Osteoblast (primary cell): ENCODE measurements at regions not wholly inside any gene's neighbourhood (a gene's known extent, or its start where the extent isn't known, plus 50 kb on each side); places are given as distances from the start of the nearest gene placed in this dataset.

Source experiments
- DNase-seq: peaks from one replicate; pipeline ENCODE4 v3.0.0; 2011; ENCODE audit warnings: low spot score, mixed read lengths; ENCODE audit not compliant: insufficient read length; ENCODE audit errors: missing footprints
- H2AFZ ChIP-seq: 2 replicates; pipeline ENCODE4 v1.6.0; 2011; ENCODE audit warnings: mild to moderate bottlenecking, low read length
- H3K27ac ChIP-seq: 2 replicates; pipeline ENCODE4 v1.5.1; 2011; ENCODE audit warnings: mild to moderate bottlenecking, low read depth, low read length, moderate library complexity
- H3K27me3 ChIP-seq: 2 replicates; pipeline ENCODE4 v1.6.0; 2012; ENCODE audit warnings: mild to moderate bottlenecking, control low read depth, inconsistent platforms, low read length, moderate library complexity; ENCODE audit not compliant: insufficient read depth
- H3K36me3 ChIP-seq: 2 replicates; pipeline ENCODE4 v1.5.1; 2011; ENCODE audit warnings: mild to moderate bottlenecking, low read length, control low read depth, moderate library complexity; ENCODE audit not compliant: insufficient read depth
- H3K4me1 ChIP-seq: 2 replicates; pipeline ENCODE4 v1.5.1; 2011; ENCODE audit warnings: mild to moderate bottlenecking, low read length, control low read depth, moderate library complexity; ENCODE audit not compliant: insufficient read depth
- H3K4me2 ChIP-seq: 2 replicates; pipeline ENCODE4 v1.6.0; 2011; ENCODE audit warnings: mild to moderate bottlenecking, low read length; ENCODE audit not compliant: insufficient read depth
- H3K4me3 ChIP-seq: fragments of 200-600 bp; sonication (generic); 3 replicates; pipeline ENCODE4 v1.5.1; 2012; ENCODE audit warnings: mild to moderate bottlenecking, low read length, inconsistent platforms; ENCODE audit not compliant: insufficient read depth
- H3K79me2 ChIP-seq: 2 replicates; pipeline ENCODE4 v1.6.0; 2012; ENCODE audit warnings: mild to moderate bottlenecking, low read length, control low read depth, inconsistent platforms; ENCODE audit not compliant: insufficient read depth
- H3K9me3 ChIP-seq: 2 replicates; pipeline ENCODE4 v1.5.1; 2011; ENCODE audit warnings: low read depth, low read length, control low read depth
- H4K20me1 ChIP-seq: 2 replicates; pipeline ENCODE4 v1.6.0; 2012; ENCODE audit warnings: mild to moderate bottlenecking, low read length, control low read depth; ENCODE audit not compliant: insufficient read depth
- CTCF ChIP-seq: IDR thresholded peaks from 2 replicates; pipeline ENCODE4 v1.5.1; 2011; ENCODE audit warnings: mild to moderate bottlenecking, low read depth, low read length, moderate library complexity; ENCODE audit errors: extremely low read depth

- DNase-seq, result no peak
- H3K4me2 ChIP-seq, result no peak overlapping the region
- H3K79me2 ChIP-seq, result no peaks in the 10 kb centered on the region
- H3K27me3 ChIP-seq, result no peaks in the 10 kb centered on the region
- H3K27ac ChIP-seq, result no peak overlapping the region
- TF ChIP-seq CTCF, result no peak
- no peaks in the 10 kb centered on the region for H3K4me1 ChIP-seq
- no peak overlapping the region for H3K4me3 ChIP-seq
- no peaks in the 10 kb centered on the region for H4K20me1 ChIP-seq
- no peak overlapping the region for H2AFZ ChIP-seq
- no peaks in the 10 kb centered on the region for H3K36me3 ChIP-seq
- H3K9me3 ChIP-seq, result no peaks in the 10 kb centered on the region
Observed at GRCh38 chr19:33898062-33898677, 101.5 kb downstream of the KCTD15 start.

- H3K27ac ChIP-seq, result no peak overlapping the region
- no peak for TF ChIP-seq CTCF
- H3K79me2 ChIP-seq, result no peaks in the 10 kb centered on the region
- H2AFZ ChIP-seq, result no peak overlapping the region
- no peak for DNase-seq
- no peaks in the 10 kb centered on the region for H4K20me1 ChIP-seq
- no peak overlapping the region for H3K4me2 ChIP-seq
- H3K9me3 ChIP-seq, result no peaks in the 10 kb centered on the region
- H3K4me1 ChIP-seq, result no peaks in the 10 kb centered on the region
- H3K27me3 ChIP-seq, result peaks cover 11% of the 10 kb centered on the region
- no peak overlapping the region for H3K4me3 ChIP-seq
- H3K36me3 ChIP-seq, result no peaks in the 10 kb centered on the region
Observed at GRCh38 chr19:33900817-33901216, 104.1 kb downstream of the KCTD15 start.

GRCh38 chr19:33902395-33902794, 105.7 kb downstream of the KCTD15 start:
- no peaks in the 10 kb centered on the region for H3K36me3 ChIP-seq
- H3K4me2 ChIP-seq, result no peak overlapping the region
- H3K79me2 ChIP-seq, result no peaks in the 10 kb centered on the region
- H3K27ac ChIP-seq, result no peak overlapping the region
- no peak for DNase-seq
- H3K4me1 ChIP-seq, result no peaks in the 10 kb centered on the region
- H2AFZ ChIP-seq, result no peak overlapping the region
- H3K27me3 ChIP-seq, result peaks cover 22% of the 10 kb centered on the region
- H3K4me3 ChIP-seq, result no peak overlapping the region
- no peaks in the 10 kb centered on the region for H3K9me3 ChIP-seq
- no peak for TF ChIP-seq CTCF
- no peaks in the 10 kb centered on the region for H4K20me1 ChIP-seq

- no peaks in the 10 kb centered on the region for H3K4me1 ChIP-seq
- H3K27me3 ChIP-seq, result peaks cover 28% of the 10 kb centered on the region
- H3K27ac ChIP-seq, result no peak overlapping the region
- no peak overlapping the region for H2AFZ ChIP-seq
- H3K4me3 ChIP-seq, result no peak overlapping the region
- no peak overlapping the region for H3K4me2 ChIP-seq
- H3K9me3 ChIP-seq, result no peaks in the 10 kb centered on the region
- H3K36me3 ChIP-seq, result no peaks in the 10 kb centered on the region
- no peaks in the 10 kb centered on the region for H3K79me2 ChIP-seq
- DNase-seq, result no peak
- no peak for TF ChIP-seq CTCF
- no peaks in the 10 kb centered on the region for H4K20me1 ChIP-seq
Observed at GRCh38 chr19:33902802-33903488, 106.3 kb downstream of the KCTD15 start.
